Activated CD8-positive, alpha-beta T cell treated with anti-CD3 and anti-CD28 coated beads for 36 hours (primary cell): ENCODE measurements at regions not wholly inside any gene's neighbourhood (a gene's known extent, or its start where the extent isn't known, plus 50 kb on each side); places are given as distances from the start of the nearest gene placed in this dataset.
"Not testable (repeated sequence)": the region's sequence is repeated elsewhere in the genome, so short reads cannot be mapped to it uniquely, and the experiment has no call there.

Experiments used
- ATAC-seq: fragments of 200-7000 bp; cut with Tn5 transposase; one replicate; pipeline ENCODE4 v1.10.0; 2021; ENCODE audit warnings: mild to moderate bottlenecking, moderate library complexity
- CTCF ChIA-PET: fragments of 350-600 bp; sonication (Branson Sonifier 250); formaldehyde crosslinking; loops from one replicate; lab custom pipeline; 2021; ENCODE audit warnings: antibody characterized with exemption; lab: Charles Lee
- POLR2A ChIA-PET: fragments of 350-600 bp; sonication (Branson Sonifier 250); formaldehyde crosslinking; loops from one replicate; lab custom pipeline; 2021; ENCODE audit warnings: antibody characterized with exemption; lab: Charles Lee
- DNase-seq: peaks from one replicate; pipeline ENCODE4 v3.0.0-alpha.2; 2020
- H3K27ac Mint-ChIP-seq: one replicate; pipeline ENCODE4 v1.8.0; 2021; ENCODE audit warnings: mild to moderate bottlenecking, mixed read lengths
- H3K27me3 Mint-ChIP-seq: one replicate; pipeline ENCODE4 v1.8.0; 2021; ENCODE audit warnings: mixed read lengths
- H3K36me3 Mint-ChIP-seq: one replicate; pipeline ENCODE4 v1.8.0; 2021; ENCODE audit warnings: low read depth, mixed read lengths
- H3K4me1 Mint-ChIP-seq: one replicate; pipeline ENCODE4 v1.8.0; 2021; ENCODE audit warnings: low read depth, mixed read lengths
- H3K4me3 Mint-ChIP-seq: one replicate; pipeline ENCODE4 v1.8.0; 2021; ENCODE audit warnings: mild to moderate bottlenecking, moderate library complexity, mixed read lengths
- H3K9me3 Mint-ChIP-seq: one replicate; pipeline ENCODE4 v1.8.0; 2021; ENCODE audit warnings: mixed read lengths
- intact Hi-C: fragments of 100-400 bp; cut with micrococcal nuclease; formaldehyde crosslinking; loops from one replicate; pipeline ENCODE4 v1.10.0; 2022
- TF ChIP-seq, protein P1 (sequence below): fragments of 200-600 bp; IDR thresholded peaks from one replicate; pipeline ENCODE4 v1.8.0; 2022; ENCODE audit warnings: antibody characterized with exemption, mild to moderate bottlenecking

DNA sequence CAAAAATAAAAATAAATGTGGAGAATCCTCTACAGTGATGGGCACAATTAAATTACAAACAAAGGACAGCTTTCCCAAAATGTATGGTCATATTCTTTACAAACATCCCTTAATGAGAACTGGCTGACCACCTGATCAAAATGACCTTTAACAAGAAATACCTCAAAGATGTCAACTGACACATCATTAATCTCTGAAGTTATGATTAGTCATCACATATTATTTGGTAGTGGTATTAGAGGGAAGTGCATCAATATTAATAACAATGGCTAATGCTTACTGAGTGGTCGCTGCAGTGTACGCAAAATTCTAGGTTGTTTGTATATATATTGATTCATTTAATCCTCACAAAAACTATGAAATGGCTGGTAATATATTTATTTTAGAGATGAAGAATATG is 340.6 kb downstream of the GJA1 start:
- CTCF ChIA-PET = no interaction called here
- no peak for DNase-seq
- no peaks in the 10 kb centered on the region for H3K27me3 Mint-ChIP-seq
- no peaks in the 10 kb centered on the region for H3K36me3 Mint-ChIP-seq
- ATAC-seq = no peak
- intact Hi-C loops = no loop called here
- H3K4me1 Mint-ChIP-seq = peaks cover 9% of the 10 kb centered on the region
- POLR2A ChIA-PET = no interaction called here
- no peak overlapping the region for H3K27ac Mint-ChIP-seq
- peaks cover 8% of the 10 kb centered on the region for H3K9me3 Mint-ChIP-seq
- no peak overlapping the region for H3K4me3 Mint-ChIP-seq
- TF ChIP-seq, protein P1, sequence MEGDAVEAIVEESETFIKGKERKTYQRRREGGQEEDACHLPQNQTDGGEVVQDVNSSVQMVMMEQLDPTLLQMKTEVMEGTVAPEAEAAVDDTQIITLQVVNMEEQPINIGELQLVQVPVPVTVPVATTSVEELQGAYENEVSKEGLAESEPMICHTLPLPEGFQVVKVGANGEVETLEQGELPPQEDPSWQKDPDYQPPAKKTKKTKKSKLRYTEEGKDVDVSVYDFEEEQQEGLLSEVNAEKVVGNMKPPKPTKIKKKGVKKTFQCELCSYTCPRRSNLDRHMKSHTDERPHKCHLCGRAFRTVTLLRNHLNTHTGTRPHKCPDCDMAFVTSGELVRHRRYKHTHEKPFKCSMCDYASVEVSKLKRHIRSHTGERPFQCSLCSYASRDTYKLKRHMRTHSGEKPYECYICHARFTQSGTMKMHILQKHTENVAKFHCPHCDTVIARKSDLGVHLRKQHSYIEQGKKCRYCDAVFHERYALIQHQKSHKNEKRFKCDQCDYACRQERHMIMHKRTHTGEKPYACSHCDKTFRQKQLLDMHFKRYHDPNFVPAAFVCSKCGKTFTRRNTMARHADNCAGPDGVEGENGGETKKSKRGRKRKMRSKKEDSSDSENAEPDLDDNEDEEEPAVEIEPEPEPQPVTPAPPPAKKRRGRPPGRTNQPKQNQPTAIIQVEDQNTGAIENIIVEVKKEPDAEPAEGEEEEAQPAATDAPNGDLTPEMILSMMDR = no peak

- no peaks in the 10 kb centered on the region for H3K27me3 Mint-ChIP-seq
- H3K4me1 Mint-ChIP-seq = no peaks in the 10 kb centered on the region
- H3K36me3 Mint-ChIP-seq = no peaks in the 10 kb centered on the region
- H3K9me3 Mint-ChIP-seq = peaks cover 5% of the 10 kb centered on the region
- DNase-seq = no peak
- no peak overlapping the region for H3K4me3 Mint-ChIP-seq
- TF ChIP-seq, protein P1 = no peak
- ChIA-PET CTCF (no interaction called here), POLR2A (no interaction called here)
- ATAC-seq = peak; percentile 37
- no peak overlapping the region for H3K27ac Mint-ChIP-seq
- intact Hi-C loops = no loop called here
Measured at GRCh38 chr6:121780325-121781321, 345.2 kb downstream of the GJA1 start.

DNA sequence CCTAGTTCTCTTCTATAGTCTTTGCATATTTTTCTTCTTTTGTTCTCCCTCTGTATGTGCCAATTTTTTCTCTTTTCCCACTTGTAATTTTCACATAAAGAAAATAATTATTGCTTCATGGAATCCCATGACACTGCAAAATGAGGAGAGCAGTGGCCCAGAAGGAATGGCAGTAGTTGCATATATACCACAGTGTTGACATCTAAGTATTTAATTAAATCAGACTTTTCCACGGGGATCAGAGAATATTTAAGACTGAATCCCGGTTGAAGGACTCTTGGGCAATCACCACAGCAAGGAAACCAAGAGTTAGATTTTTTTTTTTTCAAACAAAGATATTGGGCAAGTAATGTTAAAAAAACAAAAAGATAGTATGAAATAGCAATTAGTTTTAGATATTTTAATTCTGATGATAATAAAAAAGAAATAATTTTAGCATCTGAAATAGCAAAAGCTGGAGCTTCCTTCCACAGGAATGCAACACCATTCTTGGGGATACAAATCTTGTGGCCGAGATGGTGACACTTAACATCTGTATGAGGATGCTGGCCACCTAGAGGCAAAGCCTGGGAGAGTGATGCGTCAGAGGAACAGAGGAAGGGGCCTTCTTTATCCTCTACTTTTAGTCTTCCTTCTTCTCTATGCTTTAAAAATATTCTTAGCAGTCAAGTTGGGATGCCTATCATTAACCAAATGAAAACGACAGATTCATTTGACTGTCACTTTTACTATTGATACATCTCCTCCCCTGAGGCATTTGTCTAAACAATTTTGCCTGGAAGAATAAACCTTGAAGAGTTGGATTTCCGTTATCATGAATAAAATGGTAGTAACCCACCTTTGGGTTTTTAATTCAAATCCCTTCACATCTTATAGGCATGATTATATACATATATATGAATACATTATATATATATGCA is 356.2 kb downstream of the GJA1 start:
- Mint-ChIP-seq H3K4me3 (no peak overlapping the region), H3K9me3 (no peaks in the 10 kb centered on the region), H3K27ac (no peak overlapping the region), H3K4me1 (no peaks in the 10 kb centered on the region), H3K36me3 (no peaks in the 10 kb centered on the region), H3K27me3 (no peaks in the 10 kb centered on the region)
- ATAC-seq = no peak
- ChIA-PET CTCF (no interaction called here), POLR2A (no interaction called here)
- intact Hi-C loops = no loop called here
- no peak for DNase-seq
- TF ChIP-seq, protein P1 = no peak

- Mint-ChIP-seq H3K27ac (no peak overlapping the region), H3K27me3 (no peaks in the 10 kb centered on the region), H3K4me3 (no peak overlapping the region), H3K36me3 (no peaks in the 10 kb centered on the region), H3K4me1 (no peaks in the 10 kb centered on the region), H3K9me3 (peaks cover 4% of the 10 kb centered on the region)
- intact Hi-C loops = no loop called here
- ChIA-PET POLR2A (no interaction called here), CTCF (no interaction called here)
- TF ChIP-seq, protein P1 = no peak
- DNase-seq (no peak), ATAC-seq (no peak)
Measured at GRCh38 chr6:121794630-121795029, 359.2 kb downstream of the GJA1 start.

DNA sequence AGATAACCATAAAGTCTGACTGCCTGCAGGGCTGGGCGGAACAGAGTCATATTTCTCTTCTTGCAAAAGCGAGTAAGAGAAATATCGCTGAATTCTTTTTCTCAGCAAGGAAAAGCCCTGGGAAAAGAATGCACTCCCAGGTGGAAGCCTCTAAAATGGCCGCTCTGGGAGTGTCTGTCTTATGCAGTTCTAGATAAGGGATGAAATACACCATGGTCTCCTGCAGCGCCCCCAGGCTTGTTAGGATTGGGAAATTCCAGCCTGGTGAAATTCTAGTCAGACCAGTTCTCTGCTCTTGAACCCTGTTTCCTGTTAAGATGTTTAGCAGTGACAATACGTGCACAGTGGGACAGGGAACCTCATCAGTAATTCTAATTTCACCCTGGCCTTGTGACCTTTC is 362.2 kb downstream of the GJA1 start:
- intact Hi-C loops, ATAC-seq, H3K36me3 Mint-ChIP-seq, DNase-seq, CTCF ChIA-PET, POLR2A ChIA-PET, H3K27me3 Mint-ChIP-seq, H3K27ac Mint-ChIP-seq, H3K4me3 Mint-ChIP-seq, H3K4me1 Mint-ChIP-seq: not testable (repeated sequence)
- H3K9me3 Mint-ChIP-seq = peaks cover 16% of the 10 kb centered on the region

DNA sequence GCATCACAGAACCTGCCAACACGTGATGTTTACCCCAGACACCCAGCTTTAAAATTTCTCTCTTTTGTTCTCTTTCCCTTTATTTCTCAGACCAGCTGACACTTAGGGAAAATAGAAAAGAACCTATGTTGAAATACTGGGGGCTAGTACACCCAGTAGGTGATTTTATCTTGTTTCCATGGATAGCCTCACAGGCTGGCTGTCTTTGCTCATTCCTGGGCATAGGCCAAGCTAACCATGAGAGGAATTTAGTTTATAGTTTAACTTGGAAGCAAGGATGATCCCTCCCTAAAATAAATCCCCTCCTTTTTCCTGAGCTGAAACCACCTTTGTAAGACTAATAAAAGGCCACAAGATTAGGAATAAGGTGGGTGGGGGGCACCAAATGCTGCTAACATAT is 362.7 kb downstream of the GJA1 start:
- CTCF ChIA-PET = not testable (repeated sequence)

More for the DNA sequence above, 362.7 kb downstream of the GJA1 start:
- H3K36me3 Mint-ChIP-seq, POLR2A ChIA-PET, H3K4me3 Mint-ChIP-seq, H3K27ac Mint-ChIP-seq, DNase-seq, intact Hi-C loops, ATAC-seq, H3K27me3 Mint-ChIP-seq, H3K4me1 Mint-ChIP-seq: not testable (repeated sequence)
- H3K9me3 Mint-ChIP-seq = peaks cover 16% of the 10 kb centered on the region
